GM20000 (cell line): ENCODE measurements at regions not wholly inside any gene's neighbourhood (a gene's known extent, or its start where the extent isn't known, plus 50 kb on each side); places are given as distances from the start of the nearest gene placed in this dataset.

Experiments used
- DNase-seq: peaks from one replicate; pipeline ENCODE4 v3.0.0; 2012; ENCODE audit warnings: low spot score
- TF ChIP-seq, protein P1 (sequence below): IDR thresholded peaks from 2 replicates; pipeline ENCODE4 v1.5.1; 2012; ENCODE audit warnings: mild to moderate bottlenecking, control low read depth; ENCODE audit errors: extremely low read depth, missing control alignments

DNA sequence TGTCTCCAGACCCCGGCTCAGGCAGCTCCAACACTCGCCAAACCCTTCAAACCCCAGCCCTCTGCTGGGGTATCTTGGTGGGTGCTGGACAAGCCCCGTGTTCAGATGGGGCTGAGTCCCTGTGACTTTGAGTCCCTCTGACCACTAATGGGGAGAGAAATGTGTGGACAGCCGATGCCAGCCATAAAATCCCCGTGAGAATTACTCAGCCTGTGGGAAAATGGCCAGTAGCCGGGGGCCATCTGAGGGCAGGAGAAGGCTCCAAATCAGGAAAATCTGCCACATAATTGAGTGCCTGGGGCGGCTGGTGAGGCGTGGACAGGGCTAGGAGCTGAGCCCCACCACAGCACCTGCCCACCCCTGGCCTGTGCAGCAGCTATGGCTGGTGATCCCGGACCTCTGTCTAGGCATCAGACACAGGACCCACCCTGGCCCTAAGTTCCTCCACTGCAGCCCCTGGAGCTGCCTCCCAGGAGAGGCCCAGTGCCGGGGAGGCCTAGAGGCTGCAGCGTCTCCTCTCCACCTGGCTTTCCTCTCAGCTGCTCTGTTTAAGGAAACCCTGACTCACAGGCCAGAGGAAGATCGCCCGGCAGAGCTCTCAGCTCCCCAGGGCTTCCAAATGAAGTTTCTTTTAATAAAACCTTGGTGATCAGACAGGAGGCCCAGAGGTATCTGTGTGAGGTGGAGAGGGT lies 53.7 kb upstream of the SLCO4A1 start:
- no peak for DNase-seq
- TF ChIP-seq, protein P1, sequence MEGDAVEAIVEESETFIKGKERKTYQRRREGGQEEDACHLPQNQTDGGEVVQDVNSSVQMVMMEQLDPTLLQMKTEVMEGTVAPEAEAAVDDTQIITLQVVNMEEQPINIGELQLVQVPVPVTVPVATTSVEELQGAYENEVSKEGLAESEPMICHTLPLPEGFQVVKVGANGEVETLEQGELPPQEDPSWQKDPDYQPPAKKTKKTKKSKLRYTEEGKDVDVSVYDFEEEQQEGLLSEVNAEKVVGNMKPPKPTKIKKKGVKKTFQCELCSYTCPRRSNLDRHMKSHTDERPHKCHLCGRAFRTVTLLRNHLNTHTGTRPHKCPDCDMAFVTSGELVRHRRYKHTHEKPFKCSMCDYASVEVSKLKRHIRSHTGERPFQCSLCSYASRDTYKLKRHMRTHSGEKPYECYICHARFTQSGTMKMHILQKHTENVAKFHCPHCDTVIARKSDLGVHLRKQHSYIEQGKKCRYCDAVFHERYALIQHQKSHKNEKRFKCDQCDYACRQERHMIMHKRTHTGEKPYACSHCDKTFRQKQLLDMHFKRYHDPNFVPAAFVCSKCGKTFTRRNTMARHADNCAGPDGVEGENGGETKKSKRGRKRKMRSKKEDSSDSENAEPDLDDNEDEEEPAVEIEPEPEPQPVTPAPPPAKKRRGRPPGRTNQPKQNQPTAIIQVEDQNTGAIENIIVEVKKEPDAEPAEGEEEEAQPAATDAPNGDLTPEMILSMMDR, result no peak

GRCh38 chr20:62589150-62589498 lies 53.2 kb upstream of the SLCO4A1 start:
- no peak for DNase-seq
- TF ChIP-seq, protein P1, result no peak

DNA sequence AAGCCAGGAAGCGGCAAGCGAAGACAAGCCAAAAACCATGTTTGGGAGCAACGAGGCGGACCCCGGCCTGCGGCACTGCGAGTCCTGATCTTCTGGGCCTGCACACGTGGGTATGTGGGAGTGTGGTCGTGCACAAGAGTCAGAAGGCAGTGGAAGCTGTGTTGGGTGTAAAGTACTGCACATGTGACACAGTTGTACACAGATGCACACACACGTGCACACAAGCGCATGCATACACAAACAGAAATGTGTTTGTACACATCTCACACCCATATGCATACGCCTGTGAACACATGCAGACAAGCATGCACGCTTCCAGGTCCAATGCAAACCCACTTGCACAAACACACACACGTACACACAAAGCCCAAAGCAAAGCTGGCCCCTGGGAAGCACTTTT lies 52.6 kb upstream of the SLCO4A1 start:
- TF ChIP-seq, protein P1, result no peak
- no peak for DNase-seq

- TF ChIP-seq, protein P1, result no peak
- no peak for DNase-seq
Measured at GRCh38 chr20:62590309-62591121, 51.8 kb upstream of the SLCO4A1 start.

GRCh38 chr20:62591122-62591468 lies 51.2 kb upstream of the SLCO4A1 start:
- TF ChIP-seq, protein P1, result no peak
- DNase-seq, result no peak

GRCh38 chr20:62591591-62591990 lies 50.7 kb upstream of the SLCO4A1 start:
- DNase-seq, result no peak
- TF ChIP-seq, protein P1, result no peak
